HCT116 (cell line): ENCODE measurements at regions not wholly inside any gene's neighbourhood (a gene's known extent, or its start where the extent isn't known, plus 50 kb on each side); places are given as distances from the start of the nearest gene placed in this dataset.

Experiments
- ATAC-seq: fragments of 200-7000 bp; cut with Tn5 transposase; 2 replicates; pipeline ENCODE4 v1.9.1; 2020; ENCODE audit warnings: mild to moderate bottlenecking, moderate library complexity
- BruUV-seq: library from RNA; stranded (reverse); fragments of 400-500 nt; replicated peaks from 2 replicates; lab custom pipeline; 2021; lab: Mats Ljungman, UMichigan
- CTCF ChIA-PET: fragments of 300-600 bp; sonication (Branson Sonifier 250); formaldehyde crosslinking; loops from one replicate; lab custom pipeline; 2021; ENCODE audit warnings: antibody characterized with exemption; lab: Charles Lee
- POLR2A ChIA-PET: fragments of 300-600, 350-600 bp; sonication (Branson Sonifier 250); formaldehyde crosslinking; loops from one replicate; lab custom pipeline; 2021; ENCODE audit warnings: antibody characterized with exemption; lab: Charles Lee
- RAD21 ChIA-PET, 2 experiments: fragments of 300-600 bp; sonication (Branson Sonifier 250); formaldehyde crosslinking; loops; one replicate each; lab custom pipeline; 2023; ENCODE audit warnings: low total read pairs in 2 of 2; ENCODE audit not compliant: uncharacterized antibody in 2 of 2, unreplicated experiment in 2 of 2, low non-redundant PET in 1 of 2; lab: Charles Lee
- DNase-seq: peaks from one replicate; pipeline ENCODE4 v3.0.0-alpha.2; 2010; ENCODE audit warnings: low read depth, low spot score
- H2AFZ ChIP-seq: fragments of 200-600 bp; shearing (Covaris generic), sonication (generic); 2 replicates; pipeline ENCODE4 v1.6.1; 2017; ENCODE audit warnings: low read depth, mixed run types, mixed read lengths, antibody characterized with exemption, low read length; ENCODE audit not compliant: poor library complexity, severe bottlenecking
- H3K27ac ChIP-seq: 2 replicates; pipeline ENCODE4 v1.5.1; 2012; ENCODE audit warnings: low read depth, low read length
- H3K27me3 ChIP-seq: fragments of 200-600 bp; sonication (generic); 2 replicates; pipeline ENCODE4 v1.6.1; 2016; ENCODE audit warnings: mixed run types, low read length, mixed read lengths; ENCODE audit not compliant: insufficient read depth
- H3K36me3 ChIP-seq, 2 experiments: fragments of 200-500 bp in 1 of 2; fragments of 200-600 bp in 1 of 2; sonication (Bioruptor generic) in 1 of 2; sonication (generic) in 1 of 2; 2 replicates each; pipeline versions ENCODE4 v1.5.1 to v1.6.1; 2014 to 2016; ENCODE audit warnings: low read length in 2 of 2, inconsistent platforms in 1 of 2, mixed read lengths in 1 of 2, mixed run types in 1 of 2; ENCODE audit not compliant: insufficient read depth in 2 of 2, control insufficient read depth in 1 of 2
- H3K4me1 ChIP-seq, 2 experiments: fragments of 200-600 bp in 1 of 2; sonication (generic) in 1 of 2; 2 replicates each; pipeline versions ENCODE4 v1.5.1 to v1.6.1; 2012 to 2017; ENCODE audit warnings: low read length in 2 of 2, inconsistent platforms in 1 of 2, mild to moderate bottlenecking in 1 of 2, mixed read lengths in 1 of 2, mixed run types in 1 of 2, moderate library complexity in 1 of 2; ENCODE audit not compliant: insufficient read depth in 2 of 2, control insufficient read depth in 1 of 2
- H3K4me2 ChIP-seq: fragments of 200-600 bp; sonication (generic); 2 replicates; pipeline ENCODE4 v1.6.1; 2017; ENCODE audit warnings: mixed run types, low read length, mixed read lengths
- H3K4me3 ChIP-seq, 2 experiments: fragments of 200-600 bp in 1 of 2; sonication (generic) in 1 of 2; replicated peaks in 1 of 2; 2 replicates each; pipeline ENCODE4 v1.5.1; 2011 to 2016; ENCODE audit warnings: low read length in 2 of 2, control low read depth in 1 of 2, low read depth in 1 of 2, mild to moderate bottlenecking in 1 of 2, mixed read lengths in 1 of 2, mixed run types in 1 of 2
- H3K79me2 ChIP-seq: fragments of 200-600 bp; sonication (generic); 2 replicates; pipeline ENCODE4 v1.6.1; 2017; ENCODE audit warnings: mild to moderate bottlenecking, mixed run types, low read length, moderate library complexity, mixed read lengths; ENCODE audit not compliant: insufficient read depth
- H3K9ac ChIP-seq: fragments of 200-600 bp; sonication (generic); 2 replicates; pipeline ENCODE4 v1.6.1; 2016; ENCODE audit warnings: low read length, mixed read lengths
- H3K9me2 ChIP-seq: fragments of 200-600 bp; sonication (generic), shearing (Covaris generic); 2 replicates; pipeline ENCODE4 v1.6.1; 2017; ENCODE audit warnings: mixed run types, mild to moderate bottlenecking, moderate library complexity; ENCODE audit not compliant: insufficient read depth
- H3K9me3 ChIP-seq, 2 experiments: fragments of 200-500 bp in 1 of 2; fragments of 200-600 bp in 1 of 2; sonication (Bioruptor generic) in 1 of 2; sonication (generic) in 1 of 2; 2 replicates each; pipeline ENCODE4 v1.6.1; 2014 to 2017; ENCODE audit warnings: low read length in 2 of 2, mixed read lengths in 2 of 2, inconsistent platforms in 1 of 2, low read depth in 1 of 2, mild to moderate bottlenecking in 1 of 2, mixed run types in 1 of 2, moderate library complexity in 1 of 2; ENCODE audit not compliant: control insufficient read depth in 1 of 2, insufficient read depth in 1 of 2
- H4K20me1 ChIP-seq: fragments of 200-600 bp; sonication (generic), shearing (Covaris generic); 2 replicates; pipeline ENCODE4 v1.6.1; 2017; ENCODE audit warnings: mixed run types, mild to moderate bottlenecking, moderate library complexity; ENCODE audit not compliant: insufficient read depth
- CBX3 ChIP-seq: IDR thresholded peaks from 2 replicates; pipeline ENCODE4 v1.6.1; 2012; ENCODE audit warnings: low read depth
- CEBPB ChIP-seq: IDR thresholded peaks from 2 replicates; pipeline ENCODE4 v1.6.1; 2012; ENCODE audit warnings: low read depth
- CTCF ChIP-seq, 3 experiments: fragments of 200-600 bp in 1 of 3; sonication (generic) in 1 of 3; IDR thresholded peaks in 2 of 3; conservative IDR thresholded peaks in 1 of 3; 2 replicates each; pipeline ENCODE4 v1.5.1; 2012 to 2017; ENCODE audit warnings: low read depth in 2 of 3, low read length in 2 of 3, antibody characterized with exemption in 1 of 3, borderline replicate concordance in 1 of 3, control low read depth in 1 of 3, mild to moderate bottlenecking in 1 of 3, mixed read lengths in 1 of 3, mixed run types in 1 of 3, moderate library complexity in 1 of 3; ENCODE audit not compliant: insufficient read depth in 1 of 3
- EGR1 ChIP-seq: IDR thresholded peaks from 2 replicates; pipeline ENCODE4 v1.6.1; 2012; ENCODE audit warnings: low read depth
- ELF1 ChIP-seq: IDR thresholded peaks from 2 replicates; pipeline ENCODE4 v1.6.1; 2012; ENCODE audit warnings: low read depth, borderline replicate concordance
- EZH2phosphoT487 ChIP-seq: fragments of 200-600 bp; IDR thresholded peaks from 2 replicates; pipeline ENCODE4 v1.6.1; 2018; ENCODE audit warnings: antibody characterized with exemption, borderline replicate concordance
- JUND ChIP-seq: IDR thresholded peaks from 2 replicates; pipeline ENCODE4 v1.6.1; 2012
- POLR2AphosphoS5 ChIP-seq: IDR thresholded peaks from 2 replicates; pipeline ENCODE4 v1.6.1; 2011; ENCODE audit warnings: mild to moderate bottlenecking, low read depth, low read length, moderate library complexity
- SIN3A ChIP-seq: IDR thresholded peaks from 2 replicates; pipeline ENCODE4 v1.6.1; 2012; ENCODE audit warnings: low read depth
- SP1 ChIP-seq: IDR thresholded peaks from 2 replicates; pipeline ENCODE4 v1.6.1; 2012; ENCODE audit warnings: low read depth
- SRF ChIP-seq: IDR thresholded peaks from 2 replicates; pipeline ENCODE4 v1.6.1; 2012; ENCODE audit warnings: low read depth
- TCF7L2 ChIP-seq: IDR thresholded peaks from 2 replicates; pipeline ENCODE4 v1.7.0; 2011; ENCODE audit warnings: borderline replicate concordance, inconsistent platforms; ENCODE audit not compliant: insufficient read depth, insufficient read length; ENCODE audit errors: extremely low read depth
- YY1 ChIP-seq: IDR thresholded peaks from 2 replicates; pipeline ENCODE4 v1.6.1; 2011; ENCODE audit warnings: low read length, low read depth, moderate library complexity, mild to moderate bottlenecking; ENCODE audit not compliant: insufficient replicate concordance; ENCODE audit errors: extremely low read depth
- ZFX ChIP-seq: fragments of 450-650 bp; IDR thresholded peaks from 2 replicates; pipeline ENCODE4 v1.6.1; 2017
- intact Hi-C: fragments of 100-400 bp; cut with micrococcal nuclease; formaldehyde crosslinking; loops from 2 replicates; pipeline ENCODE4 v1.10.0; 2022

DNA sequence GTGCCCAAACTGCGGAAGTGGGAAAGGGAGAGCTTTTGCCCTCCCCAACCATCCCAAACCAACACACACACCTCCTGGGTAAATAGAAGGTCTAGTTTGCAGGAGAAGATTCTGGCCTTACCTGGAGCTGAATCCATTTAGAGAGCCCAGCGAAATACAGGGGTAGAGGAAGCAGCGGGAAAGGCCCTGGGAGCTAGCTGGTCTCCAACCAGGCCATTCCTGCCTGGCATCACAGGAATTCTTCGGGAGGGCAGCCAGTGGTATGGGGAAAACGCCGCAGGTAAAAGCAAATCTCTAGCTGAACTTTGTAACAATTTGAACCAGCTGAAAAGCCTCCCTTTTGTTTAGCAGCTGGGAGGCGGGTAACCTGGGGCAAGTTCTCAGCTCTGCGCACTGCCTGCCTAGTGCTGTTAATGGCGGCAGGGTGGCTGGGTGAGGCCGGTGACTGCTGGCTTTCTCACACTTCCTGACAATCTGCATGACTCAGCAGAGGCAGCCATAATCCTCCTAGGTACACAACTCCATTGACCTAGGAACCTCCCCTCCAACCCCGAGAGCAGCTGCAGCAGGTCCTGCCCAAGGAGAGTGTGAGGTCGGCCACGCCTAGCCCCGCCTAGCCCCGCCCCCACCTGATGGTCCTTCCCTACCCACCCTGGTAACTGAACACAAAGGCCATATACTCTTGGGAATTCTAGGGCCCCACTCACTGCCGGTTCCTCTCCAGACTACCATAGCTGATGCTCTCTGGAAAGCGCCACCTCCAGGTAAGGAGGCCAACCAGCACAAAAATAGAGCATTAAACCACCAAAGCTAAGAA lies 483.8 kb upstream of the REG3G start:
- Histone ChIP-seq H3K4me1 (no peaks in the 10 kb centered on the region), H3K36me3 (no peaks in the 10 kb centered on the region), H3K9me3 (peaks cover 10 to 12% of the 10 kb centered on the region in 2 experiments; a peak in 2 of 4 replicates), H3K79me2 (no peaks in the 10 kb centered on the region), H3K4me3 (no peak overlapping the region), H2AFZ (no peak overlapping the region), H3K9me2 (no peaks in the 10 kb centered on the region), H3K27me3 (no peaks in the 10 kb centered on the region), H3K27ac (no peak overlapping the region), H3K9ac (no peak overlapping the region), H3K4me2 (no peak overlapping the region), H4K20me1 (no peaks in the 10 kb centered on the region)
- no TSS peak for BruUV-seq
- ChIA-PET RAD21 (no interaction called here), POLR2A (no interaction called here), CTCF (no interaction called here)
- ATAC-seq (no peak), DNase-seq (no peak)
- TF ChIP-seq TCF7L2 (no peak), SIN3A (no peak), CEBPB (no peak), EZH2phosphoT487 (no peak), ELF1 (no peak), CBX3 (no peak), SP1 (no peak), EGR1 (no peak), YY1 (no peak), JUND (no peak), POLR2AphosphoS5 (no peak), SRF (no peak), CTCF (IDR thresholded peaks at IDR 0.05 in 2 of 3, conservative IDR thresholded peaks at IDR 0.05 in 1 of 3; ENCODE audit: borderline replicate concordance in 1 of 3, insufficient read depth in 1 of 3, low read depth in 2 of 3, low read length in 2 of 3) (no peak), ZFX (no peak)
- intact Hi-C loops, result no loop called here
